HFFc6 (cell line): ENCODE measurements at regions not wholly inside any gene's neighbourhood (a gene's known extent, or its start where the extent isn't known, plus 50 kb on each side); places are given as distances from the start of the nearest gene placed in this dataset.

ENCODE experiments used
- DNase-seq: peaks from one replicate; pipeline ENCODE4 v3.0.0-alpha.2; 2018
- H3K27ac Mint-ChIP-seq: 2 replicates; pipeline ENCODE4 v1.8.0; 2020; ENCODE audit warnings: mild to moderate bottlenecking, mixed read lengths
- H3K27me3 Mint-ChIP-seq: 2 replicates; pipeline ENCODE4 v1.8.0; 2021; ENCODE audit warnings: mild to moderate bottlenecking, moderate library complexity, mixed read lengths; ENCODE audit not compliant: insufficient read depth
- H3K36me3 Mint-ChIP-seq: 2 replicates; pipeline ENCODE4 v1.8.0; 2021; ENCODE audit warnings: low read depth, mixed read lengths
- H3K4me1 Mint-ChIP-seq: 2 replicates; pipeline ENCODE4 v1.8.0; 2020; ENCODE audit warnings: low read depth, mixed read lengths
- H3K4me3 Mint-ChIP-seq: 2 replicates; pipeline ENCODE4 v1.8.0; 2020; ENCODE audit warnings: mild to moderate bottlenecking, moderate library complexity, mixed read lengths
- H3K9me3 Mint-ChIP-seq: 2 replicates; pipeline ENCODE4 v1.8.0; 2020; ENCODE audit warnings: mild to moderate bottlenecking, mixed read lengths
- TF ChIP-seq, protein P1 (sequence below): fragments of 200-600 bp; sonication (generic); IDR thresholded peaks from 2 replicates; pipeline ENCODE4 v1.5.0; 2021; ENCODE audit warnings: antibody characterized with exemption, mild to moderate bottlenecking

- TF ChIP-seq, protein P1, sequence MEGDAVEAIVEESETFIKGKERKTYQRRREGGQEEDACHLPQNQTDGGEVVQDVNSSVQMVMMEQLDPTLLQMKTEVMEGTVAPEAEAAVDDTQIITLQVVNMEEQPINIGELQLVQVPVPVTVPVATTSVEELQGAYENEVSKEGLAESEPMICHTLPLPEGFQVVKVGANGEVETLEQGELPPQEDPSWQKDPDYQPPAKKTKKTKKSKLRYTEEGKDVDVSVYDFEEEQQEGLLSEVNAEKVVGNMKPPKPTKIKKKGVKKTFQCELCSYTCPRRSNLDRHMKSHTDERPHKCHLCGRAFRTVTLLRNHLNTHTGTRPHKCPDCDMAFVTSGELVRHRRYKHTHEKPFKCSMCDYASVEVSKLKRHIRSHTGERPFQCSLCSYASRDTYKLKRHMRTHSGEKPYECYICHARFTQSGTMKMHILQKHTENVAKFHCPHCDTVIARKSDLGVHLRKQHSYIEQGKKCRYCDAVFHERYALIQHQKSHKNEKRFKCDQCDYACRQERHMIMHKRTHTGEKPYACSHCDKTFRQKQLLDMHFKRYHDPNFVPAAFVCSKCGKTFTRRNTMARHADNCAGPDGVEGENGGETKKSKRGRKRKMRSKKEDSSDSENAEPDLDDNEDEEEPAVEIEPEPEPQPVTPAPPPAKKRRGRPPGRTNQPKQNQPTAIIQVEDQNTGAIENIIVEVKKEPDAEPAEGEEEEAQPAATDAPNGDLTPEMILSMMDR, result no peak
- Mint-ChIP-seq H3K27ac (no peak overlapping the region), H3K36me3 (peaks cover 12% of the 10 kb centered on the region), H3K4me1 (peaks cover 7% of the 10 kb centered on the region; the same call in 1 of the 2 replicates), H3K9me3 (peaks cover 19% of the 10 kb centered on the region), H3K27me3 (peaks cover 26% of the 10 kb centered on the region), H3K4me3 (no peak overlapping the region)
- peak; percentile 9 for DNase-seq
Measured at GRCh38 chr17:77875881-77876509, 82.5 kb upstream of the TNRC6C start.

GRCh38 chr17:77877036-77877435 is 81.5 kb upstream of the TNRC6C start:
- peaks cover 19% of the 10 kb centered on the region for H3K9me3 Mint-ChIP-seq
- H3K27me3 Mint-ChIP-seq, result peaks cover 19% of the 10 kb centered on the region
- peaks cover 14% of the 10 kb centered on the region for H3K4me1 Mint-ChIP-seq
- no peak overlapping the region for H3K27ac Mint-ChIP-seq
- no peak for DNase-seq
- H3K4me3 Mint-ChIP-seq, result no peak overlapping the region
- TF ChIP-seq, protein P1, result no peak
- H3K36me3 Mint-ChIP-seq, result peaks cover 12% of the 10 kb centered on the region

DNA sequence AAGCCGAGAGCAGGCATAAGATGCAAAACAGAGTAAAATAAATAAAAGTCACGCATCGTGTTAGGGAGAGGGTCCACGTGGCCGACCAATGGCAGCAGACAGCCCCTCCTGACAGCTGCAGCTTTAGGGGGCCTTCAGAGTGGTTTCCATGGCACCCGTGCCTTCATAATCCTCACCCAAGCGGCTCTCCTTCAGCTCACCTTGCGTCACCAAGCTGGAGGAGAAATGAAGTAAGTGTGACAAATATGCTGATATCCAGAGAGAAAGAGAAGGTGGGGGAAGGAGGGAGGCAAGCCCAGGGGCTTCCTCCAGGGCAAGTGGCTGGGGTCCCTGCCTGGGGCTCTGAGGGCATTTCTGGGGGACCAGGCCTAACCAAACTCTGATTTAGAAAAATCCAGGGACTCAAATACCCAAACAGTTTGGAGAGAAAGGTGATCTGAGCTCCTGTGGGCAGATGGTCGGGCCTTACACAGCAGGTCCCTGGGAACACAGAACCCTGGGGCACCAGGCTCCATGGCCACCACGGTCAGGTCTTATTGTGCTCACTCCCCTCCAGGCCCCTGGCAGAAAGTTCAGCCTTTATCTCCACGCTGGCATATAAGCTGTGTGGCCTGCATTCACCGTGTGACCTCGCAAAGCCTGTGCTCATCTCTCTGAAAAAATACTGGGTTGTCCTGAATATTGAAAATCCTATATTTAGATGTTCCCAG is 80.7 kb upstream of the TNRC6C start:
- H3K27ac Mint-ChIP-seq, result no peak overlapping the region
- H3K9me3 Mint-ChIP-seq, result peaks cover 19% of the 10 kb centered on the region
- H3K4me1 Mint-ChIP-seq, result peaks cover 14% of the 10 kb centered on the region
- no peak overlapping the region for H3K4me3 Mint-ChIP-seq
- H3K36me3 Mint-ChIP-seq, result peaks cover 12% of the 10 kb centered on the region
- TF ChIP-seq, protein P1, result no peak
- H3K27me3 Mint-ChIP-seq, result peaks cover 13% of the 10 kb centered on the region
- no peak for DNase-seq

DNA sequence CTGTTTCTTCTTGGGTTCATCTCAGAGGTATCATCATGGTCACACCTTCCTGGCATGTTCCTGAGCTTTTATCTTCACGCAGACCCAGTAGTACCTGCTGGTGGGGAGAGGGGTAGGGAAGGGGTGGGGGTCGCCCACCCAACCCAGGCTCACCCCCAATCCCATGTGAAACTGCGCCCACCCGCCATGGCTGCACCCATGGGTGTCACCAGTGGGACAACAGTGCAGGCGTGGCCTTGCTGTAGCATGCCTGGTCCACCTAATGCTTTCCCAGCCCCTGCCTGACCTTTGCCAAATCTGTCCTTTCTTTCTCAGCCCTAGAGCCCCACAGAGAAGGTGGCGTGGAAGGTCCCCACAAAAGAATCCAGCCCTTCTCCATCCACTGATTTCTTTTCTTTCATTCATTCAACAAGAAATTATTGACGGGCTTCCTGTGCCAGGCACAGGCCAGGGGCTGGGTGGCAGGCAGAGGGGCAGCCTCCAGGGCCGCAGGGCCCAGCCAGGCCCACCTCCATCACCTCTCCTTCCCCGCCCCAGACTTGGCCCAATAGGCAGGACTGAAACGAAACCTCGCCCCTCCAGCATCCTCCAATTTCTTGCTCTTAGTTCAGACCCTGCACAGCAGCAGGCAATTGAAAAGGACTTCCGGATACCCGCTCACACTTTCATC is 79.1 kb upstream of the TNRC6C start:
- peaks cover 15% of the 10 kb centered on the region for H3K27me3 Mint-ChIP-seq
- peaks cover 19% of the 10 kb centered on the region for H3K9me3 Mint-ChIP-seq
- H3K4me3 Mint-ChIP-seq, result no peak overlapping the region
- TF ChIP-seq, protein P1, result no peak
- no peak overlapping the region for H3K27ac Mint-ChIP-seq
- H3K4me1 Mint-ChIP-seq, result peaks cover 14% of the 10 kb centered on the region
- H3K36me3 Mint-ChIP-seq, result peaks cover 12% of the 10 kb centered on the region
- DNase-seq, result no peak

DNA sequence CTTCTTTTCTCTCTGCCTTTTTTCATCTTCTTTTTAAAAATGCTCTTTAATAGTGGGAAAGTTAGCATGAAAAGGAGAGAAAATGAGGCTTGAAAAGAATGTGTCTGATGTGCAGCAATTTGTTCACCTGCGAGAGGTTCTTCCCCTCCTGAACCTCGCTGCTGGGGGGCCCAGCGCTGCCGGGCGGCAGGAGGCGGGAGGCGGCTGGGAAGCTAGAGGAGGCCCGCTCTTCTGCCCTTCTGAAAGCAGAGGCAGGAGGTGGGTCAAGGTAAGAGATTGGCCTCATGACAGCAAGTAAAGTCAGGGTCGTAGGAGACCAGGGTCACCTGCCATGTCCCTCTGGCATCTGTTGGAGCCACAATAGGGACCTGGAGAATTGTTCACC is 78.6 kb upstream of the TNRC6C start:
- Mint-ChIP-seq H3K27ac (no peak overlapping the region), H3K27me3 (peaks cover 16% of the 10 kb centered on the region), H3K9me3 (peaks cover 19% of the 10 kb centered on the region), H3K4me3 (no peak overlapping the region), H3K4me1 (peaks cover 14% of the 10 kb centered on the region), H3K36me3 (peaks cover 12% of the 10 kb centered on the region)
- TF ChIP-seq, protein P1, result no peak
- DNase-seq, result no peak
